K562 (cell line): ENCODE measurements at regions not wholly inside any gene's neighbourhood (a gene's known extent, or its start where the extent isn't known, plus 50 kb on each side); places are given as distances from the start of the nearest gene placed in this dataset.

Source experiments
- ATAC-seq: fragments of 200-7000 bp; cut with Tn5 transposase; 3 replicates; pipeline ENCODE4 v1.9.1; 2020; ENCODE audit warnings: moderate library complexity
- BruUV-seq: library from RNA; stranded (reverse); fragments of 400-500 nt; replicated peaks from 2 replicates; lab custom pipeline; 2021; lab: Mats Ljungman, UMichigan
- CTCF ChIA-PET: fragments of 300-600 bp; formaldehyde crosslinking; extraction: SDS; loops from one replicate; lab custom pipeline; 2021; ENCODE audit warnings: low intra/inter-chr PET ratio; lab: Yijun Ruan, JAX
- POLR2A ChIA-PET: fragments of 300-600, 350-650 bp; sonication (Branson Sonifier 250); formaldehyde crosslinking; extraction: SDS; loops from one replicate; lab custom pipeline; 2021; ENCODE audit warnings: antibody characterized with exemption, inconsistent platforms; lab: Yijun Ruan, JAX
- DNase-seq, 4 experiments: peaks; one replicate each; pipeline versions ENCODE4 v3.0.0 to v3.0.0-alpha.2; 2011 to 2018; ENCODE audit warnings: low spot score in 3 of 4, mixed read lengths in 3 of 4; ENCODE audit errors: extremely low read depth in 1 of 4
- FAIRE-seq: peaks from 2 replicates; lab custom pipeline; 2011; peaks lifted over from hg19 to GRCh38; lab: Jason Lieb, UNC
- H2AFZ ChIP-seq: 2 replicates; pipeline ENCODE4 v1.6.0; 2011; ENCODE audit warnings: low read depth, low read length, control low read depth, inconsistent platforms
- H3K27ac ChIP-seq: fragments of 200-600 bp; 3 replicates; pipeline ENCODE4 v1.8.0; 2011; ENCODE audit warnings: low read depth, mild to moderate bottlenecking, control low read depth, inconsistent platforms, low read length, moderate library complexity, mixed read lengths; ENCODE audit errors: extremely low read depth
- H3K27me3 ChIP-seq, 2 experiments: fragments of 300-600 bp in 1 of 2; 2 replicates in 1 of 2; 3 replicates in 1 of 2; pipeline versions ENCODE4 v1.6.0 to v1.8.0; 2011; ENCODE audit warnings: inconsistent platforms in 2 of 2, low read length in 2 of 2, mild to moderate bottlenecking in 1 of 2, mixed read lengths in 1 of 2, moderate library complexity in 1 of 2; ENCODE audit not compliant: control insufficient read depth in 2 of 2, insufficient read depth in 2 of 2
- H3K36me3 ChIP-seq: fragments of 300-600 bp; 3 replicates; pipeline ENCODE4 v1.8.0; 2011; ENCODE audit warnings: mild to moderate bottlenecking, low read length, inconsistent platforms; ENCODE audit not compliant: control insufficient read depth, insufficient read depth
- H3K4me1 ChIP-seq, 2 experiments: fragments of 200-600 bp in 1 of 2; replicated peaks in 1 of 2; 2 replicates in 1 of 2; 3 replicates in 1 of 2; pipeline versions ENCODE4 v1.5.1 to v1.8.0; 2011; ENCODE audit warnings: inconsistent platforms in 2 of 2, low read length in 2 of 2, mild to moderate bottlenecking in 1 of 2, mixed read lengths in 1 of 2, moderate library complexity in 1 of 2; ENCODE audit not compliant: control insufficient read depth in 2 of 2, insufficient read depth in 2 of 2
- H3K4me2 ChIP-seq: 2 replicates; pipeline ENCODE4 v1.6.1; 2011; ENCODE audit warnings: low read length, control low read depth, inconsistent platforms, mixed read lengths; ENCODE audit not compliant: insufficient read depth
- H3K4me3 ChIP-seq: fragments of 200-600 bp; sonication (generic), shearing (Covaris generic); 2 replicates; pipeline ENCODE4 v1.5.1; 2016; ENCODE audit warnings: control low read depth, inconsistent platforms
- H3K79me2 ChIP-seq: fragments of 200-600 bp; 3 replicates; pipeline ENCODE4 v1.8.0; 2011; ENCODE audit warnings: low read length, inconsistent platforms; ENCODE audit not compliant: control insufficient read depth, insufficient read depth
- H3K9ac ChIP-seq, 2 experiments: 2 replicates each; pipeline versions ENCODE4 v1.6.0 to v1.6.1; 2011; ENCODE audit warnings: low read depth in 2 of 2, low read length in 2 of 2, control low read depth in 1 of 2, inconsistent platforms in 1 of 2, mild to moderate bottlenecking in 1 of 2, mixed read lengths in 1 of 2; ENCODE audit not compliant: insufficient read depth in 1 of 2
- H3K9me1 ChIP-seq: one replicate; pipeline ENCODE4 v1.6.0; 2011; ENCODE audit warnings: inconsistent platforms, mild to moderate bottlenecking, low read length, moderate library complexity; ENCODE audit not compliant: control insufficient read depth, insufficient read depth
- H3K9me3 ChIP-seq: replicated peaks from 2 replicates; pipeline ENCODE4 v1.5.1; 2011; ENCODE audit warnings: low read depth, low read length, inconsistent platforms; ENCODE audit not compliant: control insufficient read depth, insufficient read depth
- H4K20me1 ChIP-seq: replicated peaks from 2 replicates; pipeline ENCODE4 v1.6.1; 2011; ENCODE audit warnings: low read length, inconsistent platforms, mixed read lengths; ENCODE audit not compliant: control insufficient read depth, insufficient read depth
- ATF1 ChIP-seq, 2 experiments: fragments of 450-650 bp in 1 of 2; IDR thresholded peaks; 2 replicates each; pipeline ENCODE4 v1.6.1; 2016; ENCODE audit warnings: missing compliant biosample characterization in 1 of 2, missing genetic modification characterization in 1 of 2
- ATF4 ChIP-seq: fragments of 450-650 bp; formaldehyde crosslinking; IDR thresholded peaks from 2 replicates; pipeline ENCODE4 v1.4.0; 2022; ENCODE audit warnings: mild to moderate bottlenecking, moderate library complexity
- CBX2 ChIP-seq: fragments of 200-600 bp; sonication (generic); IDR thresholded peaks from one replicate; pipeline ENCODE4 v1.6.1; 2012; ENCODE audit warnings: mild to moderate bottlenecking, low read length, inconsistent platforms; ENCODE audit not compliant: insufficient read depth, poor library complexity, severe bottlenecking
- CXXC5 ChIP-seq: fragments of 250-450 bp; sonication (Bioruptor Pico); IDR thresholded peaks from 2 replicates; pipeline ENCODE4 v1.8.0; 2022; ENCODE audit warnings: inconsistent platforms, mild to moderate bottlenecking, moderate library complexity
- DACH1 ChIP-seq: fragments of 450-650 bp; IDR thresholded peaks from 2 replicates; pipeline ENCODE4 v1.6.1; 2018; ENCODE audit not compliant: partially characterized antibody
- ETS2 ChIP-seq: IDR thresholded peaks from 2 replicates; pipeline ENCODE4 v1.6.1; 2016; ENCODE audit warnings: borderline replicate concordance, missing genetic modification characterization, mild to moderate bottlenecking, moderate library complexity, missing compliant biosample characterization; ENCODE audit not compliant: poor library complexity, severe bottlenecking
- GABPA ChIP-seq: fragments of 200-800 bp; sonication (Bioruptor generic); conservative IDR thresholded peaks from 2 replicates; pipeline ENCODE4 v1.6.1; 2016; ENCODE audit warnings: low read depth, missing genetic modification characterization, missing compliant biosample characterization
- IRF9 ChIP-seq: fragments of 450-650 bp; IDR thresholded peaks from 2 replicates; pipeline ENCODE4 v1.6.1; 2016; ENCODE audit warnings: missing biosample characterization, missing genetic modification characterization
- LCOR ChIP-seq: sonication (generic); formaldehyde crosslinking; IDR thresholded peaks from 2 replicates; pipeline ENCODE4 v1.8.0; 2022; ENCODE audit warnings: mild to moderate bottlenecking, missing genetic modification reagents
- MEF2D ChIP-seq: conservative IDR thresholded peaks from 2 replicates; pipeline ENCODE4 v1.6.1; 2016; ENCODE audit warnings: low read depth, missing genetic modification characterization, missing compliant biosample characterization
- NFE2L1 ChIP-seq: fragments of 450-650 bp; IDR thresholded peaks from 2 replicates; pipeline ENCODE4 v1.6.1; 2016; ENCODE audit warnings: missing genetic modification characterization, low read depth, mild to moderate bottlenecking, missing compliant biosample characterization, moderate library complexity, borderline replicate concordance
- PML ChIP-seq: IDR thresholded peaks from 2 replicates; pipeline ENCODE4 v1.6.1; 2012; ENCODE audit warnings: low read length, inconsistent platforms
- SIN3B ChIP-seq: fragments of 450-650 bp; IDR thresholded peaks from 2 replicates; pipeline ENCODE4 v1.6.1; 2017; ENCODE audit warnings: low read depth, mild to moderate bottlenecking, moderate library complexity
- SMARCB1 ChIP-seq: IDR thresholded peaks from 2 replicates; pipeline ENCODE4 v1.6.1; 2011; ENCODE audit warnings: improper control_type of control experiment, low read depth; ENCODE audit not compliant: insufficient read length
- SREBF1 ChIP-seq: fragments of 150-350 bp; IDR thresholded peaks from 2 replicates; pipeline ENCODE4 v1.6.1; 2014; ENCODE audit warnings: antibody characterized with exemption, low read depth, low read length, borderline replicate concordance
- STAG1 ChIP-seq: sonication (generic); formaldehyde crosslinking; IDR thresholded peaks from 2 replicates; pipeline ENCODE4 v1.5.0; 2020; ENCODE audit warnings: missing genetic modification reagents, borderline replicate concordance
- TRIM25 ChIP-seq: fragments of 450-650 bp; IDR thresholded peaks from 2 replicates; pipeline ENCODE4 v1.7.0; 2016; ENCODE audit warnings: borderline replicate concordance
- USF2 ChIP-seq: sonication (generic); formaldehyde crosslinking; IDR thresholded peaks from 2 replicates; pipeline ENCODE4 v1.5.0; 2020; ENCODE audit warnings: missing genetic modification reagents
- ZNF696 ChIP-seq: fragments of 250-450 bp; sonication (Bioruptor Pico); conservative IDR thresholded peaks from 2 replicates; pipeline ENCODE4 v1.4.0; 2020; ENCODE audit warnings: mild to moderate bottlenecking, moderate library complexity
- WGBS: fragments of 100-300 bp; shearing (Covaris generic); methylation state at CpG from one replicate; pipeline ENCODE4 v1.1.6; 2016; ENCODE audit warnings: low coverage, mixed read lengths; ENCODE audit not compliant: insufficient coverage; ENCODE audit errors: missing lambda C conversion rate; 5-methylcytosine and 5-hydroxymethylcytosine counted together
- in situ Hi-C: fragments of 300-500 bp; cut with MboI; formaldehyde crosslinking; loops from 4 replicates; pipeline ENCODE4 v1.15.0; 2018; ENCODE audit warnings: inconsistent platforms, mixed read lengths
- intact Hi-C: fragments of 100-400 bp; cut with micrococcal nuclease; formaldehyde crosslinking; loops from 2 replicates; pipeline ENCODE4 v1.14.2; 2022

- FAIRE-seq (no peak), ATAC-seq (no peak), DNase-seq (no peak)
- CTCF ChIA-PET: no interaction called here
- Histone ChIP-seq H2AFZ (no peak overlapping the region), H4K20me1 (no peaks in the 10 kb centered on the region), H3K27ac (no peak overlapping the region), H3K9ac (no peak overlapping the region), H3K4me2 (no peak overlapping the region), H3K79me2 (no peaks in the 10 kb centered on the region), H3K36me3 (no peaks in the 10 kb centered on the region), H3K4me3 (no peak overlapping the region), H3K9me3 (no peaks in the 10 kb centered on the region), H3K4me1 (no peaks in the 10 kb centered on the region), H3K9me1 (no peaks in the 10 kb centered on the region), H3K27me3 (no peaks in the 10 kb centered on the region)
- intact Hi-C loops (no loop called here), in situ Hi-C loops (no loop called here)
- no TSS peak for BruUV-seq
- TF ChIP-seq USF2: no peak
- TF ChIP-seq ATF4 (CRISPR knock-in tag): no peak
- TF ChIP-seq ETS2: no peak
- TF ChIP-seq NFE2L1 (tag): no peak
- no peak for TF ChIP-seq GABPA (tag)
- no peak for TF ChIP-seq CXXC5 (CRISPR knock-in tag)
- no peak for TF ChIP-seq ZNF696 (CRISPR knock-in tag)
- no peak for TF ChIP-seq SIN3B
- no peak for TF ChIP-seq STAG1
- no peak for TF ChIP-seq IRF9 (tag)
- TF ChIP-seq ATF1 (CRISPR knock-in tag; IDR thresholded peaks at IDR 0.05): no peak
- no peak for TF ChIP-seq ATF1 (tag; IDR thresholded peaks at IDR 0.05)
- TF ChIP-seq CBX2: no peak
- no peak for TF ChIP-seq LCOR (CRISPR knock-in tag)
- TF ChIP-seq PML: no peak
- TF ChIP-seq SMARCB1: no peak
- no peak for TF ChIP-seq TRIM25
- no peak for TF ChIP-seq DACH1
- TF ChIP-seq MEF2D: no peak
- no peak for TF ChIP-seq SREBF1
- POLR2A ChIA-PET: no interaction called here
- WGBS: 1% methylated on average over 6 of the region's 6 CpGs
Measured at GRCh38 chr1:60695716-60696171, 386.6 kb upstream of the NFIA start.
